GM23248 (cell line): ENCODE measurements at regions not wholly inside any gene's neighbourhood (a gene's known extent, or its start where the extent isn't known, plus 50 kb on each side); places are given as distances from the start of the nearest gene placed in this dataset.
"Not testable (repeated sequence)": the region's sequence is repeated elsewhere in the genome, so short reads cannot be mapped to it uniquely, and the experiment has no call there.

Experiments used
- DNase-seq: peaks from one replicate; pipeline ENCODE4 v3.0.0-alpha.2; 2015
- H2AFZ ChIP-seq: fragments of 200-600 bp; sonication (generic); 2 replicates; pipeline ENCODE4 v1.6.1; 2016; ENCODE audit warnings: antibody characterized with exemption
- H3F3A ChIP-seq: fragments of 200-600 bp; sonication (generic); 2 replicates; pipeline ENCODE4 v1.6.1; 2016; ENCODE audit warnings: mild to moderate bottlenecking, antibody characterized with exemption, mixed run types; ENCODE audit not compliant: insufficient read depth
- H3K27ac ChIP-seq: fragments of 200-600 bp; sonication (generic); 2 replicates; pipeline ENCODE4 v1.5.1; 2016; ENCODE audit warnings: mild to moderate bottlenecking
- H3K27me3 ChIP-seq: fragments of 200-600 bp; sonication (generic); replicated peaks from 2 replicates; pipeline ENCODE4 v1.6.1; 2016; ENCODE audit warnings: mild to moderate bottlenecking; ENCODE audit not compliant: insufficient read depth
- H3K36me3 ChIP-seq: fragments of 200-600 bp; sonication (generic); 2 replicates; pipeline ENCODE4 v1.6.1; 2016; ENCODE audit warnings: low read depth, mild to moderate bottlenecking
- H3K4me1 ChIP-seq: fragments of 200-600 bp; sonication (generic); 2 replicates; pipeline ENCODE4 v1.6.1; 2016; ENCODE audit warnings: mild to moderate bottlenecking; ENCODE audit not compliant: insufficient read depth
- H3K4me2 ChIP-seq: fragments of 200-600 bp; sonication (generic); one replicate; pipeline ENCODE4 v1.6.1; 2016; ENCODE audit warnings: mild to moderate bottlenecking; ENCODE audit not compliant: unreplicated experiment
- H3K4me3 ChIP-seq: fragments of 200-600 bp; sonication (generic); 2 replicates; pipeline ENCODE4 v1.5.1; 2016; ENCODE audit warnings: mild to moderate bottlenecking
- H3K79me2 ChIP-seq: fragments of 200-600 bp; sonication (generic); 2 replicates; pipeline ENCODE4 v1.6.1; 2016; ENCODE audit warnings: mild to moderate bottlenecking; ENCODE audit not compliant: insufficient read depth
- H3K9ac ChIP-seq: fragments of 200-600 bp; sonication (generic); 2 replicates; pipeline ENCODE4 v1.6.1; 2016; ENCODE audit warnings: mild to moderate bottlenecking
- H3K9me2 ChIP-seq: fragments of 200-600 bp; sonication (generic); 2 replicates; pipeline ENCODE4 v1.6.1; 2016; ENCODE audit warnings: mixed run types, mild to moderate bottlenecking, moderate library complexity; ENCODE audit not compliant: insufficient read depth
- H3K9me3 ChIP-seq: fragments of 200-600 bp; sonication (generic); one replicate; pipeline ENCODE4 v1.6.1; 2017; ENCODE audit warnings: low read depth
- H4K20me1 ChIP-seq: fragments of 200-600 bp; sonication (generic); 2 replicates; pipeline ENCODE4 v1.6.0; 2016; ENCODE audit not compliant: insufficient read depth
- EZH2 ChIP-seq: fragments of 200-600 bp; sonication (generic); IDR thresholded peaks from 2 replicates; pipeline ENCODE4 v1.6.1; 2018; ENCODE audit warnings: antibody characterized with exemption, mild to moderate bottlenecking; ENCODE audit not compliant: insufficient read depth, poor library complexity, severe bottlenecking
- EZH2phosphoT487 ChIP-seq: fragments of 200-600 bp; sonication (generic); IDR thresholded peaks from 2 replicates; pipeline ENCODE4 v1.6.1; 2018; ENCODE audit warnings: antibody characterized with exemption, moderate library complexity, mild to moderate bottlenecking, low read depth; ENCODE audit not compliant: insufficient read depth
- WGBS, 2 experiments: methylation state at CpG; one replicate each; pipeline ENCODE4 v1.1.6; 2015 to 2017; ENCODE audit warnings: low lambda C conversion rate in 2 of 2, low coverage in 1 of 2; ENCODE audit errors: missing lambda C conversion rate in 2 of 2; 5-methylcytosine and 5-hydroxymethylcytosine counted together
- in situ Hi-C: fragments of 300-500 bp; cut with MboI; formaldehyde crosslinking; loops from 2 replicates; pipeline ENCODE4 v1.15.0; 2020

- H3F3A ChIP-seq = peaks cover 6% of the 10 kb centered on the region
These were observed 116.1 kb downstream of the RIN2 start for GRCh38 chr20:19874040-19874727.

GRCh38 chr20:19875376-19876221 lies 117.5 kb downstream of the RIN2 start:
- no peaks in the 10 kb centered on the region for H3K79me2 ChIP-seq
- H2AFZ ChIP-seq = peak overlapping the region; percentile 79
- H3K4me3 ChIP-seq = peak overlapping the region; percentile 35
- DNase-seq = peak; percentile 44
- no peaks in the 10 kb centered on the region for H3K9me2 ChIP-seq
- H3K4me1 ChIP-seq = peaks cover 21% of the 10 kb centered on the region
- H3K27ac ChIP-seq = peak overlapping the region; percentile 57
- peak overlapping the region; percentile 65 for H3K9ac ChIP-seq
- H3K27me3 ChIP-seq = no peaks in the 10 kb centered on the region
- peak overlapping the region; percentile 59 for H3K4me2 ChIP-seq
- H3K36me3 ChIP-seq = no peaks in the 10 kb centered on the region
- H3F3A ChIP-seq = peaks cover 10% of the 10 kb centered on the region
- no peaks in the 10 kb centered on the region for H4K20me1 ChIP-seq
- WGBS, 2 experiments = 34 to 38% methylated on average over 11 of the region's 11 CpGs
- TF ChIP-seq EZH2 = no peak
- TF ChIP-seq EZH2phosphoT487 = no peak
- in situ Hi-C loops = no loop called here
- no peaks in the 10 kb centered on the region for H3K9me3 ChIP-seq

More at GRCh38 chr20:19874040-19874727, 116.1 kb downstream of the RIN2 start:
- no peaks in the 10 kb centered on the region for H3K27me3 ChIP-seq
- peaks cover 12% of the 10 kb centered on the region for H3K4me1 ChIP-seq
- H3K9me2 ChIP-seq = no peaks in the 10 kb centered on the region
- no peak overlapping the region for H3K4me3 ChIP-seq
- no peak overlapping the region for H3K9ac ChIP-seq
- H3K9me3 ChIP-seq = no peaks in the 10 kb centered on the region
- H3K4me2 ChIP-seq = no peak overlapping the region
- H3K79me2 ChIP-seq = no peaks in the 10 kb centered on the region
- in situ Hi-C loops = no loop called here
- TF ChIP-seq EZH2 (no peak), EZH2phosphoT487 (no peak)
- DNase-seq = no peak
- H3K36me3 ChIP-seq = no peaks in the 10 kb centered on the region
- H3K27ac ChIP-seq = no peak overlapping the region
- no peak overlapping the region for H2AFZ ChIP-seq
- WGBS, 2 experiments = 87 to 91% methylated on average over 2 of the region's 2 CpGs
- H4K20me1 ChIP-seq = no peaks in the 10 kb centered on the region

- Histone ChIP-seq H3K36me3 (no peaks in the 10 kb centered on the region), H3K27me3 (no peaks in the 10 kb centered on the region), H3K9me2 (no peaks in the 10 kb centered on the region), H3K79me2 (no peaks in the 10 kb centered on the region), H3K4me3 (no peak overlapping the region), H3K9me3 (no peaks in the 10 kb centered on the region), H3K4me1 (peaks cover 30% of the 10 kb centered on the region), H4K20me1 (no peaks in the 10 kb centered on the region), H3K27ac (no peak overlapping the region), H3K9ac (no peak overlapping the region), H3F3A (peaks cover 21% of the 10 kb centered on the region), H2AFZ (no peak overlapping the region), H3K4me2 (no peak overlapping the region)
- WGBS, 2 experiments = 91 to 96% methylated on average over 4 to 5 of the region's 5 CpGs
- in situ Hi-C loops = no loop called here
- no peak for TF ChIP-seq EZH2
- no peak for TF ChIP-seq EZH2phosphoT487
- no peak for DNase-seq
These were observed 118.9 kb downstream of the RIN2 start for GRCh38 chr20:19876828-19877460.

GRCh38 chr20:19879874-19880255 lies 121.8 kb downstream of the RIN2 start:
- in situ Hi-C loops, H4K20me1 ChIP-seq, H3K27me3 ChIP-seq, H3K79me2 ChIP-seq, H3K36me3 ChIP-seq, H3K4me2 ChIP-seq, H3K9ac ChIP-seq, DNase-seq, H3K9me3 ChIP-seq, H3K9me2 ChIP-seq, H3K4me3 ChIP-seq, H2AFZ ChIP-seq: not testable (repeated sequence)
- 83 to 91% methylated on average over 4 of the region's 4 CpGs for WGBS, 2 experiments
- Histone ChIP-seq H3K27ac (peak overlapping the region; percentile 79), H3F3A (peaks cover 28% of the 10 kb centered on the region), H3K4me1 (peaks cover 39% of the 10 kb centered on the region)
